ENCODE measurements at regions not wholly inside any gene's neighbourhood (a gene's known extent, or its start where the extent isn't known, plus 50 kb on each side); places are given as distances from the start of the nearest gene placed in this dataset.

DNA sequence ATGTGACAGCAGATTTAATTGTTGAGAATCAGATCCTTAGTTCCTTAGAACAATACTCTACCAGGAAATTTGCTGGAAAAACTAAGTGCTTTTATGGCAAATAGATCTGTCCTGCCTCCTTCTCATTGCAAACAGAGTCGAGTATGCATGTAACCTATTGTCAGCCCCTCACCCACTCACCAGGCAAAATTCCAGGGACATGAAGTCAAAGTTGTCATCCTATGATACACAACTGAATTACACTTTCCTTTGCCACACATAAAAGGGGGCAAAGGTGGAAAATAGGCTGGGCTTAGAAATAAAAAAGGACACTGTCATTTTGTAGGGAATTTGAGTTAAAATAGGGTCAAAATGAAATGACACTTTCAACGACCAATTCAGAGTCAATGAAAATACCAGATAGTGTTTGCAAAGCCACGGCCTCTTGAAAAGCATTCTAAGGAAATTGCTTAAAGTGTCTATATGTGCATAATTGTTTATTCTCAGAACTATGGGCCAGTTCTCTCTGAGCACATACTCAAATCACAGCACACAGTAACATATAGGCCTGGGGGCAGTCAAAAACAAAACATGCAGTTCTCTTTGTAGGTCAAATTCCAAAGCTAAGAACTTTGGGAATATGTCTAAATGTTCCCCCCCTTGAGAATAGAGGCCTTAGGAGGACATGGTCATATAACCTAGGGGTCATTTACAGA is 452.8 kb downstream of the NFIB start:
- no peak for DNase-seq
- H3K4me3 ChIP-seq (ENCODE audit: low read depth, low read length): no peak overlapping the region
- no peak for TF ChIP-seq CTCF (IDR thresholded peaks at IDR 0.05; ENCODE audit: low read depth, low read length)
- H3K9me3 ChIP-seq: no peaks in the 10 kb centered on the region
- no peaks in the 10 kb centered on the region for H3K36me3 ChIP-seq
- H3K27me3 ChIP-seq: no peaks in the 10 kb centered on the region
- no peaks in the 10 kb centered on the region for H3K4me1 ChIP-seq

- no peak overlapping the region for H3K4me3 ChIP-seq (ENCODE audit: low read depth, low read length)
- TF ChIP-seq CTCF (IDR thresholded peaks at IDR 0.05; ENCODE audit: low read depth, low read length): no peak
- H3K9me3 ChIP-seq: no peaks in the 10 kb centered on the region
- DNase-seq: no peak
- H3K27me3 ChIP-seq: no peaks in the 10 kb centered on the region
- no peaks in the 10 kb centered on the region for H3K36me3 ChIP-seq
- no peaks in the 10 kb centered on the region for H3K4me1 ChIP-seq
These were observed 453.9 kb downstream of the NFIB start for GRCh38 chr9:13860019-13860418.

DNA sequence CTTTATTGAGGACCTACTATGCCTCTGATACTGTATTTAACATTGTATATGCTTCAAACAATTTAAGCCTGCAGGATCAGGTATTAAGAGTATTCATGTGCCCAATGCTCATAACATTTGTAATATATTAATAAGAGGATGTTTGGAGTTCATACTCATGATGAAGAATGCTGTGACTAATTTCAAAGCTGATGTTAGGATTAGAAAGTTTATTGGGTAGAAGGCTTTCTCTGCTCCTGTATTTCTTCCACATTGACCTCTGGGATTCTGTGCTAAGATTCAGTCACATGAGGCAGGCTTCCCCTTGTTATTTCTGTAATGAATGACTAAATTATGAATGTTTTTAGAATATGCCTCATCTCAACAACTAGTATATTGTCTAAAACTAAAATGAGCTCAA is 456.4 kb downstream of the NFIB start:
- H3K4me3 ChIP-seq (ENCODE audit: low read depth, low read length): no peak overlapping the region
- TF ChIP-seq CTCF (IDR thresholded peaks at IDR 0.05; ENCODE audit: low read depth, low read length): no peak
- no peaks in the 10 kb centered on the region for H3K4me1 ChIP-seq
- no peaks in the 10 kb centered on the region for H3K9me3 ChIP-seq
- DNase-seq: no peak
- H3K27me3 ChIP-seq: no peaks in the 10 kb centered on the region
- H3K36me3 ChIP-seq: no peaks in the 10 kb centered on the region

DNA sequence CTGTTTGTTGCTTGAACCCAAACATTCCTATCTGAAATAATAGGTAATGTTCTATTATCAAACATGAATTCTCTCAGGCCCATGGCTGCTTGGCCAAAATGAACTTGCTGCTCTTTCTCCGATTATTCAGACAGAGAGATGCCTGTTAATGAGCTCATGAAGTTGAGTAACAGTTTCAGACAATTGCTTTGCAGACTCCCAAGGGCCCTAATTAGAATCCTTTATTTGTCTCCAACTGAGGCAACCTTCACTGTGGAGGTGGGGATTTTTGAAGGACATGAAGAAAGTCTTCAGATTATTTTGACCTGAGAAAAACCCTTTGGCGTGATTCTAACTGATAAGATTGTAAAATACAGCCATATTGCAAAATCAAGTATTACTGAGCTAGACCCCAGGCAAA is 466.7 kb downstream of the NFIB start:
- Histone ChIP-seq H3K36me3 (no peaks in the 10 kb centered on the region), H3K9me3 (no peaks in the 10 kb centered on the region), H3K27me3 (no peaks in the 10 kb centered on the region), H3K4me3 (ENCODE audit: low read depth, low read length) (no peak overlapping the region), H3K4me1 (no peaks in the 10 kb centered on the region)
- TF ChIP-seq CTCF (IDR thresholded peaks at IDR 0.05; ENCODE audit: low read depth, low read length): no peak
- DNase-seq: no peak

- no peak for DNase-seq
- no peaks in the 10 kb centered on the region for H3K36me3 ChIP-seq
- H3K4me1 ChIP-seq: no peaks in the 10 kb centered on the region
- TF ChIP-seq CTCF (IDR thresholded peaks at IDR 0.05; ENCODE audit: low read depth, low read length): no peak
- no peak overlapping the region for H3K4me3 ChIP-seq (ENCODE audit: low read depth, low read length)
- no peaks in the 10 kb centered on the region for H3K27me3 ChIP-seq
- no peaks in the 10 kb centered on the region for H3K9me3 ChIP-seq
These were observed 468.5 kb downstream of the NFIB start for GRCh38 chr9:13845460-13845859.

- H3K4me1 ChIP-seq: no peaks in the 10 kb centered on the region
- H3K36me3 ChIP-seq: no peaks in the 10 kb centered on the region
- no peaks in the 10 kb centered on the region for H3K9me3 ChIP-seq
- no peak for DNase-seq
- H3K4me3 ChIP-seq (ENCODE audit: low read depth, low read length): no peak overlapping the region
- no peaks in the 10 kb centered on the region for H3K27me3 ChIP-seq
- TF ChIP-seq CTCF (IDR thresholded peaks at IDR 0.05; ENCODE audit: low read depth, low read length): no peak
These were observed 472.0 kb downstream of the NFIB start for GRCh38 chr9:13841746-13842462.

Measured in BE2C (cell line).